H1 (cell line): ENCODE measurements at regions not wholly inside any gene's neighbourhood (a gene's known extent, or its start where the extent isn't known, plus 50 kb on each side); places are given as distances from the start of the nearest gene placed in this dataset.

Experiments
- CTCF ChIA-PET: fragments of 300-600 bp; sonication (Branson Sonifier 250); formaldehyde crosslinking; loops from one replicate; lab custom pipeline; 2021; ENCODE audit not compliant: partially characterized antibody; lab: Charles Lee
- POLR2A ChIA-PET: fragments of 300-600 bp; sonication (Branson Sonifier 250); formaldehyde crosslinking; loops from one replicate; lab custom pipeline; 2021; ENCODE audit warnings: inconsistent platforms; ENCODE audit not compliant: partially characterized antibody; lab: Charles Lee
- DNase-seq, 2 experiments: peaks; one replicate each; pipeline versions ENCODE4 v3.0.0 to v3.0.0-alpha.2; 2010 to 2022; ENCODE audit warnings: low spot score in 2 of 2, low read depth in 1 of 2, mixed read lengths in 1 of 2
- FAIRE-seq: peaks from 2 replicates; lab custom pipeline; 2011; peaks lifted over from hg19 to GRCh38; lab: Jason Lieb, UNC
- H2AFZ ChIP-seq: 2 replicates; pipeline ENCODE4 v1.8.1; 2012; ENCODE audit warnings: low read length, inconsistent platforms
- H2AK5ac ChIP-seq: 2 replicates; pipeline ENCODE4 v1.6.1; 2013; ENCODE audit warnings: low read depth, low read length
- H2BK120ac ChIP-seq: replicated peaks from 2 replicates; pipeline ENCODE3; 2013; ENCODE audit warnings: low read depth, low read length, inconsistent platforms
- H2BK12ac ChIP-seq: 2 replicates; pipeline ENCODE4 v1.6.1; 2013; ENCODE audit warnings: low read depth, low read length
- H2BK15ac ChIP-seq: 2 replicates; pipeline ENCODE4 v1.6.1; 2013; ENCODE audit warnings: low read length
- H2BK20ac ChIP-seq: 2 replicates; pipeline ENCODE4 v1.6.1; 2013; ENCODE audit warnings: low read length
- H2BK5ac ChIP-seq: 2 replicates; pipeline ENCODE4 v1.6.1; 2013; ENCODE audit warnings: low read depth, low read length
- H3K14ac ChIP-seq: 2 replicates; pipeline ENCODE4 v1.6.1; 2013; ENCODE audit warnings: inconsistent platforms; ENCODE audit not compliant: insufficient read length
- H3K18ac ChIP-seq: 2 replicates; pipeline ENCODE4 v1.6.1; 2013; ENCODE audit warnings: low read length; ENCODE audit errors: extremely low read depth
- H3K23ac ChIP-seq: 2 replicates; pipeline ENCODE4 v1.6.1; 2013; ENCODE audit warnings: inconsistent platforms; ENCODE audit not compliant: insufficient read length
- H3K23me2 ChIP-seq: 2 replicates; pipeline ENCODE4 v1.6.1; 2013; ENCODE audit warnings: low read depth, low read length
- H3K27ac ChIP-seq: 2 replicates; pipeline ENCODE4 v1.6.1; 2011; ENCODE audit warnings: low read depth, low read length, inconsistent platforms
- H3K27me3 ChIP-seq, 4 experiments: replicated peaks in 1 of 4; 1 replicate in 1 of 4; 2 replicates in 3 of 4; pipeline versions ENCODE4 v1.6.1 to v1.8.1; 2011 to 2013; ENCODE audit warnings: low read length in 3 of 4, mild to moderate bottlenecking in 3 of 4, inconsistent platforms in 2 of 4, mixed read lengths in 2 of 4, moderate library complexity in 1 of 4; ENCODE audit not compliant: control insufficient read depth in 3 of 4, insufficient read depth in 3 of 4; ENCODE audit errors: extremely low read depth in 1 of 4
- H3K36me3 ChIP-seq, 4 experiments: 2 replicates each; pipeline versions ENCODE4 v1.6.1 to v1.8.1; 2011 to 2013; ENCODE audit warnings: mild to moderate bottlenecking in 4 of 4, low read length in 3 of 4, moderate library complexity in 2 of 4, control low read depth in 1 of 4, inconsistent platforms in 1 of 4; ENCODE audit not compliant: insufficient read depth in 4 of 4, control insufficient read depth in 2 of 4
- H3K4ac ChIP-seq: replicated peaks from 2 replicates; pipeline ENCODE3; 2013; ENCODE audit warnings: low read length, low read depth, mixed read lengths, inconsistent platforms; ENCODE audit not compliant: insufficient read length
- H3K4me1 ChIP-seq, 4 experiments: replicated peaks in 1 of 4; 1 replicate in 1 of 4; 2 replicates in 3 of 4; pipeline versions ENCODE4 v1.6.1 to v1.8.1; 2011 to 2013; ENCODE audit warnings: low read length in 3 of 4, inconsistent platforms in 2 of 4, mixed read lengths in 1 of 4; ENCODE audit not compliant: insufficient read depth in 4 of 4, control insufficient read depth in 3 of 4
- H3K4me2 ChIP-seq, 2 experiments: 2 replicates each; pipeline versions ENCODE4 v1.6.1 to v1.8.1; 2011 to 2013; ENCODE audit warnings: low read depth in 2 of 2, low read length in 2 of 2, control low read depth in 1 of 2, inconsistent platforms in 1 of 2, mild to moderate bottlenecking in 1 of 2; ENCODE audit not compliant: insufficient read depth in 1 of 2
- H3K4me3 ChIP-seq, 4 experiments: fragments of 200-600, 300-600 bp in 1 of 4; sonication (generic), shearing (Covaris generic), sonication (Bioruptor Twin) in 1 of 4; 2 replicates each; pipeline versions ENCODE4 v1.5.1 to v1.8.1; 2011 to 2016; ENCODE audit warnings: low read length in 4 of 4, low read depth in 3 of 4, control low read depth in 2 of 4, inconsistent platforms in 2 of 4, mild to moderate bottlenecking in 2 of 4, mixed read lengths in 1 of 4, moderate library complexity in 1 of 4; ENCODE audit not compliant: insufficient read depth in 2 of 4; ENCODE audit errors: extremely low read depth in 1 of 4
- H3K56ac ChIP-seq: replicated peaks from 2 replicates; pipeline ENCODE3; 2013; ENCODE audit warnings: low read depth, mild to moderate bottlenecking, mixed read lengths, low read length, inconsistent platforms; ENCODE audit not compliant: insufficient read length
- H3K79me1 ChIP-seq: 2 replicates; pipeline ENCODE4 v1.6.1; 2013; ENCODE audit warnings: low read depth, low read length, control low read depth
- H3K79me2 ChIP-seq, 2 experiments: 2 replicates each; pipeline versions ENCODE4 v1.6.1 to v1.8.1; 2012 to 2013; ENCODE audit warnings: low read length in 2 of 2, mild to moderate bottlenecking in 2 of 2, inconsistent platforms in 1 of 2; ENCODE audit not compliant: insufficient read depth in 2 of 2, control insufficient read depth in 1 of 2
- H3K9ac ChIP-seq, 4 experiments: replicated peaks in 1 of 4; 1 replicate in 1 of 4; 2 replicates in 3 of 4; pipeline versions ENCODE4 v1.6.1 to v1.8.1; 2011 to 2013; ENCODE audit warnings: low read depth in 3 of 4, low read length in 3 of 4, control low read depth in 2 of 4, mild to moderate bottlenecking in 2 of 4, moderate library complexity in 2 of 4, inconsistent platforms in 1 of 4; ENCODE audit errors: extremely low read depth in 1 of 4
- H3K9me3 ChIP-seq, 2 experiments: 2 replicates each; pipeline versions ENCODE4 v1.6.1 to v1.8.1; 2012 to 2013; ENCODE audit warnings: mild to moderate bottlenecking in 2 of 2, moderate library complexity in 2 of 2, control low read depth in 1 of 2, inconsistent platforms in 1 of 2, low read depth in 1 of 2, low read length in 1 of 2, mixed read lengths in 1 of 2; ENCODE audit not compliant: insufficient read depth in 2 of 2
- H4K20me1 ChIP-seq, 2 experiments: replicated peaks in 1 of 2; 2 replicates each; pipeline versions ENCODE3 to v1.8.1; 2011 to 2013; ENCODE audit warnings: inconsistent platforms in 2 of 2, low read length in 2 of 2, mild to moderate bottlenecking in 1 of 2; ENCODE audit not compliant: insufficient read depth in 2 of 2, control insufficient read depth in 1 of 2
- H4K5ac ChIP-seq: 2 replicates; pipeline ENCODE4 v1.6.1; 2013; ENCODE audit warnings: low read length, low read depth, mixed read lengths, inconsistent platforms; ENCODE audit not compliant: insufficient read length
- H4K8ac ChIP-seq: 2 replicates; pipeline ENCODE4 v1.8.0; 2013; ENCODE audit warnings: mild to moderate bottlenecking, moderate library complexity, low read length, inconsistent platforms; ENCODE audit not compliant: insufficient read depth; ENCODE audit errors: extremely low read depth
- H4K91ac ChIP-seq: replicated peaks from 2 replicates; pipeline ENCODE3; 2013; ENCODE audit warnings: low read length, mixed read lengths, inconsistent platforms; ENCODE audit not compliant: insufficient read length
- ATF3 ChIP-seq: IDR thresholded peaks from 2 replicates; pipeline ENCODE4 v1.6.1; 2011; ENCODE audit warnings: low read depth, mild to moderate bottlenecking, low read length; ENCODE audit not compliant: insufficient read depth
- BCL11A ChIP-seq, 2 experiments: IDR thresholded peaks; one replicate each; pipeline ENCODE4 v1.6.1; 2011; ENCODE audit warnings: low read depth in 2 of 2, low read length in 2 of 2, mild to moderate bottlenecking in 2 of 2
- CBX8 ChIP-seq: fragments of 300-800, 300-1000 bp; sonication (generic); IDR thresholded peaks from 2 replicates; pipeline ENCODE4 v1.7.1; 2016; ENCODE audit warnings: low read depth, low read length, borderline replicate concordance
- CREB1 ChIP-seq: IDR thresholded peaks from 2 replicates; pipeline ENCODE4 v1.6.1; 2012; ENCODE audit warnings: inconsistent platforms
- NANOG ChIP-seq: IDR thresholded peaks from 2 replicates; pipeline ENCODE4 v1.6.1; 2011; ENCODE audit warnings: low read length, low read depth, mild to moderate bottlenecking, inconsistent platforms; ENCODE audit not compliant: insufficient read depth, poor library complexity, severe bottlenecking
- PHF8 ChIP-seq: fragments of 200-600 bp; sonication (generic); conservative IDR thresholded peaks from 2 replicates; pipeline ENCODE4 v1.7.1; 2012; ENCODE audit warnings: low read depth, mild to moderate bottlenecking, inconsistent platforms, low read length, moderate library complexity
- TAF7 ChIP-seq: optimal IDR thresholded peaks from 2 replicates; pipeline ENCODE3; 2011; ENCODE audit warnings: low read depth, mild to moderate bottlenecking, inconsistent platforms, low read length, moderate library complexity, borderline replicate concordance
- ZNF274 ChIP-seq: IDR thresholded peaks from 2 replicates; pipeline ENCODE4 v1.7.0; 2012; ENCODE audit warnings: low read length, borderline replicate concordance; ENCODE audit errors: extremely low read depth
- WGBS, 2 experiments: shearing (Covaris generic) in 1 of 2; methylation state at CpG; one replicate each; pipeline versions ENCODE4 v1.1.6 to v1.1.7; 2013 to 2015; ENCODE audit warnings: low lambda C conversion rate in 2 of 2, mixed read lengths in 2 of 2, inconsistent platforms in 1 of 2, low coverage in 1 of 2, missing lambda C conversion rate in 1 of 2; ENCODE audit not compliant: insufficient replicate concordance in 2 of 2, insufficient coverage in 1 of 2, insufficient read length in 1 of 2; ENCODE audit errors: extremely low coverage in 1 of 2, missing lambda C conversion rate in 1 of 2; 5-methylcytosine and 5-hydroxymethylcytosine counted together

GRCh38 chr18:47566809-47567208 is 315.3 kb upstream of the SKOR2 start:
- ChIA-PET CTCF (no interaction called here), POLR2A (no interaction called here)
- no peak overlapping the region for H3K27ac ChIP-seq
- no peaks in the 10 kb centered on the region for H3K27me3 ChIP-seq
- H2AK5ac ChIP-seq: no peak overlapping the region
- no peak overlapping the region for H4K91ac ChIP-seq
- no peak overlapping the region for H3K4me3 ChIP-seq
- H4K5ac ChIP-seq: no peak overlapping the region
- DNase-seq (no peak), FAIRE-seq (no peak)
- no peak overlapping the region for H3K9ac ChIP-seq
- no peak overlapping the region for H4K8ac ChIP-seq
- no peak overlapping the region for H2BK12ac ChIP-seq
- no peak overlapping the region for H2AFZ ChIP-seq
- WGBS, 2 experiments: 93% methylated on average over 1 of the region's 1 CpG; no CpG with 5 or more reads in 1 of the 2 experiments
- H3K4me1 ChIP-seq: peaks cover 0 to 2% (median under 1%) of the 10 kb centered on the region in 4 experiments; a peak in 3 of 7 replicates
- H3K4me2 ChIP-seq: no peak overlapping the region
- no peaks in the 10 kb centered on the region; the same call in 1 of the 2 replicates for H3K23me2 ChIP-seq
- H4K20me1 ChIP-seq: no peaks in the 10 kb centered on the region
- no peak overlapping the region for H2BK20ac ChIP-seq
- no peak overlapping the region; the same call in 1 of the 2 replicates for H3K18ac ChIP-seq
- H2BK15ac ChIP-seq: no peak overlapping the region
- H2BK120ac ChIP-seq: no peak overlapping the region
- no peaks in the 10 kb centered on the region for H3K79me1 ChIP-seq
- H3K14ac ChIP-seq: no peak overlapping the region
- H3K79me2 ChIP-seq: no peaks in the 10 kb centered on the region
- no peak overlapping the region for H2BK5ac ChIP-seq
- TF ChIP-seq CREB1 (no peak), ZNF274 (no peak), TAF7 (no peak), CBX8 (no peak), BCL11A (IDR thresholded peaks at IDR 0.05; ENCODE audit: low read depth in 2 of 2, low read length in 2 of 2) (no peak), ATF3 (no peak), NANOG (no peak), PHF8 (no peak)
- H3K23ac ChIP-seq: no peak overlapping the region
- H3K36me3 ChIP-seq: no peaks in the 10 kb centered on the region
- no peak overlapping the region for H3K56ac ChIP-seq
- H3K9me3 ChIP-seq: peaks cover 11 to 12% of the 10 kb centered on the region in 2 experiments; a peak in 3 of 4 replicates
- no peak overlapping the region for H3K4ac ChIP-seq
